SU-DHL-6 (cell line): ENCODE measurements at regions not wholly inside any gene's neighbourhood (a gene's known extent, or its start where the extent isn't known, plus 50 kb on each side); places are given as distances from the start of the nearest gene placed in this dataset.
A peak's percentile ranks its signal among the peaks of the same experiment; 100 is the strongest.

Source experiments
- H2AFZ ChIP-seq: fragments of 200-600 bp; sonication (generic); 2 replicates; pipeline ENCODE4 v1.6.1; 2014; ENCODE audit warnings: low read depth, mild to moderate bottlenecking, moderate library complexity, mixed read lengths, antibody characterized with exemption, low read length; ENCODE audit not compliant: severe bottlenecking
- H3F3A ChIP-seq: fragments of 200-600 bp; shearing (Covaris generic); 2 replicates; pipeline ENCODE4 v1.6.0; 2016; ENCODE audit warnings: antibody characterized with exemption, mild to moderate bottlenecking; ENCODE audit not compliant: insufficient read depth
- H3K27ac ChIP-seq: fragments of 200-600 bp; sonication (generic); 2 replicates; pipeline ENCODE4 v1.5.1; 2016; ENCODE audit warnings: low read depth, mild to moderate bottlenecking, low read length, moderate library complexity, mixed read lengths
- H3K27me3 ChIP-seq: fragments of 200-600 bp; sonication (generic), shearing (Covaris generic); 2 replicates; pipeline ENCODE4 v1.6.0; 2014; ENCODE audit warnings: mild to moderate bottlenecking, low read length
- H3K36me3 ChIP-seq: fragments of 200-600 bp; sonication (generic); 2 replicates; pipeline ENCODE4 v1.6.1; 2014; ENCODE audit warnings: mild to moderate bottlenecking, low read length, mixed read lengths
- H3K4me2 ChIP-seq: fragments of 300-600, 200-600 bp; shearing (Covaris generic), sonication (generic); 2 replicates; pipeline ENCODE4 v1.6.0; 2014; ENCODE audit warnings: low read length, low read depth, mild to moderate bottlenecking; ENCODE audit not compliant: poor library complexity, severe bottlenecking
- H3K4me3 ChIP-seq: fragments of 200-600 bp; sonication (generic); 2 replicates; pipeline ENCODE4 v1.5.1; 2014; ENCODE audit warnings: antibody characterized with exemption, low read length, mild to moderate bottlenecking, mixed read lengths; ENCODE audit not compliant: insufficient read depth, poor library complexity, severe bottlenecking
- H3K79me2 ChIP-seq: fragments of 200-600 bp; sonication (generic); 2 replicates; pipeline ENCODE4 v1.6.1; 2014; ENCODE audit warnings: mild to moderate bottlenecking, low read length, moderate library complexity; ENCODE audit not compliant: insufficient read depth
- H3K9ac ChIP-seq: fragments of 200-600 bp; sonication (generic); 2 replicates; pipeline ENCODE4 v1.7.0; 2014; ENCODE audit warnings: mild to moderate bottlenecking, low read length
- H3K9me2 ChIP-seq: fragments of 200-600 bp; sonication (generic); replicated peaks from 2 replicates; pipeline ENCODE4 v1.6.1; 2014; ENCODE audit warnings: low read length; ENCODE audit not compliant: insufficient read depth
- H3K9me3 ChIP-seq: fragments of 200-600 bp; sonication (generic); 2 replicates; pipeline ENCODE4 v1.6.1; 2014; ENCODE audit warnings: low read length, mixed read lengths; ENCODE audit not compliant: insufficient read depth
- H4K20me1 ChIP-seq: fragments of 200-600 bp; sonication (generic); 2 replicates; pipeline ENCODE4 v1.6.1; 2014; ENCODE audit warnings: low read depth, mild to moderate bottlenecking, antibody characterized with exemption, low read length, moderate library complexity, mixed read lengths
- CTCF ChIP-seq: fragments of 200-600 bp; sonication (generic); IDR thresholded peaks from one replicate; pipeline ENCODE4 v1.5.1; 2017; ENCODE audit warnings: antibody characterized with exemption, mild to moderate bottlenecking, low read length, moderate library complexity; ENCODE audit not compliant: insufficient read depth, poor library complexity, severe bottlenecking
- EZH2phosphoT487 ChIP-seq: fragments of 200-600 bp; sonication (generic), shearing (Covaris generic); conservative IDR thresholded peaks from 2 replicates; pipeline ENCODE4 v1.6.1; 2018; ENCODE audit warnings: mild to moderate bottlenecking, antibody characterized with exemption, low read length, moderate library complexity, mixed read lengths

GRCh38 chr12:84741031-84741430 lies 171.6 kb downstream of the SLC6A15 start:
- peak overlapping the region; percentile 30 for H2AFZ ChIP-seq
- no peak overlapping the region for H3K4me3 ChIP-seq
- H3K27ac ChIP-seq: no peak overlapping the region
- no peaks in the 10 kb centered on the region for H3K79me2 ChIP-seq
- no peaks in the 10 kb centered on the region for H3K36me3 ChIP-seq
- no peaks in the 10 kb centered on the region for H3K9me2 ChIP-seq
- no peak overlapping the region for H3K9ac ChIP-seq
- no peaks in the 10 kb centered on the region for H3F3A ChIP-seq
- TF ChIP-seq EZH2phosphoT487: no peak
- TF ChIP-seq CTCF: no peak
- H3K9me3 ChIP-seq: no peaks in the 10 kb centered on the region
- no peaks in the 10 kb centered on the region for H3K27me3 ChIP-seq
- no peak overlapping the region for H3K4me2 ChIP-seq
- no peaks in the 10 kb centered on the region for H4K20me1 ChIP-seq

- Histone ChIP-seq H2AFZ (peak overlapping the region; percentile 30), H3K9me3 (no peaks in the 10 kb centered on the region), H3K9me2 (no peaks in the 10 kb centered on the region), H3K27me3 (no peaks in the 10 kb centered on the region), H4K20me1 (no peaks in the 10 kb centered on the region), H3K4me3 (no peak overlapping the region), H3K9ac (no peak overlapping the region), H3F3A (no peaks in the 10 kb centered on the region), H3K36me3 (no peaks in the 10 kb centered on the region), H3K79me2 (no peaks in the 10 kb centered on the region), H3K4me2 (no peak overlapping the region), H3K27ac (no peak overlapping the region)
- TF ChIP-seq CTCF (no peak), EZH2phosphoT487 (no peak)
These were observed 172.0 kb downstream of the SLC6A15 start for GRCh38 chr12:84740602-84741001.

- Histone ChIP-seq H3K27ac (no peak overlapping the region), H3K4me2 (no peak overlapping the region), H2AFZ (peak overlapping the region; percentile 43), H3K9me2 (no peaks in the 10 kb centered on the region), H3K79me2 (no peaks in the 10 kb centered on the region), H4K20me1 (no peaks in the 10 kb centered on the region), H3K9ac (no peak overlapping the region), H3K27me3 (no peaks in the 10 kb centered on the region), H3K9me3 (no peaks in the 10 kb centered on the region), H3F3A (no peaks in the 10 kb centered on the region), H3K4me3 (no peak overlapping the region), H3K36me3 (no peaks in the 10 kb centered on the region)
- TF ChIP-seq CTCF: no peak
- TF ChIP-seq EZH2phosphoT487: no peak
These were observed 174.1 kb downstream of the SLC6A15 start for GRCh38 chr12:84738481-84738972.
